GM12891 (cell line): ENCODE measurements at regions not wholly inside any gene's neighbourhood (a gene's known extent, or its start where the extent isn't known, plus 50 kb on each side); places are given as distances from the start of the nearest gene placed in this dataset.

ENCODE experiments used
- PAX5 ChIP-seq: IDR thresholded peaks from 2 replicates; pipeline ENCODE4 v1.6.1; 2011; ENCODE audit warnings: low read length, moderate library complexity, mild to moderate bottlenecking; ENCODE audit not compliant: insufficient read depth, severe bottlenecking
- POLR2A ChIP-seq: IDR thresholded peaks from 2 replicates; pipeline ENCODE4 v1.6.1; 2011; ENCODE audit warnings: low read depth, low read length, control low read depth
- POLR2AphosphoS5 ChIP-seq: IDR thresholded peaks from 2 replicates; pipeline ENCODE4 v1.6.1; 2011; ENCODE audit warnings: low read depth, low read length, control low read depth
- SPI1 ChIP-seq: IDR thresholded peaks from 2 replicates; pipeline ENCODE4 v1.6.1; 2011; ENCODE audit warnings: low read depth, low read length, control low read depth
- TAF1 ChIP-seq: IDR thresholded peaks from 2 replicates; pipeline ENCODE4 v1.6.1; 2011; ENCODE audit warnings: low read depth, low read length, control low read depth

DNA sequence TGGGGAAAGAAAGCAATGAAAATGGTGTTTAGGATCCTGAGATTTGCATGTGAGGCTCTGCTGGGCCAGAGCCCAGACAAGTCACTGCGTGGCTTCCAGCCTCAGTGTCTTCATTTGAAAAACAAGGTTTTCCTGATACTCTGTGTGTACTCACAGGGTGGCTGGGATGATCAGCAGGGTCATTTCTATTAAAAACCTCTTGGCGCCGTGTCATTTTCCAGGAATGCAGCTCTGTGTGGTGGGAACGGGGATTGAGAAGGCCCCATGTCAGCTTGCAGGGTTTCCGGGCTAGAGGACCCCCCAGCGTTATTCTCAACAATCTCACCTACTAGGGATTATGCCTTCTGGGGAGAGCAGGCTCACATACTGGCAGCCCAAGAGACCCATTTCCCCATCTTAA is 73.5 kb downstream of the FOXL1 start:
- TF ChIP-seq POLR2A (no peak), TAF1 (no peak), SPI1 (no peak), POLR2AphosphoS5 (no peak), PAX5 (no peak)
